Testis (tissue), 2 donors: ENCODE measurements at regions not wholly inside any gene's neighbourhood (a gene's known extent, or its start where the extent isn't known, plus 50 kb on each side); places are given as distances from the start of the nearest gene placed in this dataset.

Experiments
- DNase-seq: peaks from one replicate; pipeline ENCODE4 v3.0.0-alpha.2; 2019
- H3K27ac ChIP-seq, 2 donors: fragments of 200-600 bp; sonication (generic); one replicate each; pipeline ENCODE4 v1.5.1; 2019
- H3K27me3 ChIP-seq: fragments of 200-600 bp; sonication (generic); one replicate; pipeline ENCODE4 v1.5.1; 2019
- H3K36me3 ChIP-seq: fragments of 200-600 bp; sonication (generic); one replicate; pipeline ENCODE4 v1.5.1; 2017; ENCODE audit warnings: low read depth; ENCODE audit errors: missing control alignments
- H3K4me1 ChIP-seq: fragments of 200-600 bp; sonication (generic); one replicate; pipeline ENCODE4 v1.5.1; 2019
- H3K4me3 ChIP-seq, 2 donors: fragments of 200-600 bp; sonication (generic); one replicate each; pipeline ENCODE4 v1.5.1; 2017 to 2019
- H3K9me3 ChIP-seq: fragments of 200-600 bp; sonication (generic); one replicate; pipeline ENCODE4 v1.5.1; 2017
- POLR2A ChIP-seq: fragments of 450-650 bp; IDR thresholded peaks from one replicate; pipeline ENCODE4 v1.6.1; 2017; ENCODE audit warnings: antibody characterized with exemption, mild to moderate bottlenecking, moderate library complexity
- WGBS, 2 donors: methylation state at CpG; one replicate each; pipeline ENCODE4 v1.1.5; 2018; 5-methylcytosine and 5-hydroxymethylcytosine counted together
- intact Hi-C: fragments of 100-400 bp; cut with DNase I; formaldehyde crosslinking; loops from one replicate; pipeline ENCODE4 v1.15.1; 2023; ENCODE audit warnings: low total_unique reads
- TF ChIP-seq, protein P1 (sequence below), 3 experiments: fragments of 450-650 bp in 2 of 3; fragments of 200-600 bp in 1 of 3; sonication (generic) in 1 of 3; IDR thresholded peaks; one replicate each; pipeline ENCODE4 v1.5.1; 2016 to 2019; ENCODE audit warnings: antibody characterized with exemption in 3 of 3, mild to moderate bottlenecking in 2 of 3, moderate library complexity in 1 of 3

DNA sequence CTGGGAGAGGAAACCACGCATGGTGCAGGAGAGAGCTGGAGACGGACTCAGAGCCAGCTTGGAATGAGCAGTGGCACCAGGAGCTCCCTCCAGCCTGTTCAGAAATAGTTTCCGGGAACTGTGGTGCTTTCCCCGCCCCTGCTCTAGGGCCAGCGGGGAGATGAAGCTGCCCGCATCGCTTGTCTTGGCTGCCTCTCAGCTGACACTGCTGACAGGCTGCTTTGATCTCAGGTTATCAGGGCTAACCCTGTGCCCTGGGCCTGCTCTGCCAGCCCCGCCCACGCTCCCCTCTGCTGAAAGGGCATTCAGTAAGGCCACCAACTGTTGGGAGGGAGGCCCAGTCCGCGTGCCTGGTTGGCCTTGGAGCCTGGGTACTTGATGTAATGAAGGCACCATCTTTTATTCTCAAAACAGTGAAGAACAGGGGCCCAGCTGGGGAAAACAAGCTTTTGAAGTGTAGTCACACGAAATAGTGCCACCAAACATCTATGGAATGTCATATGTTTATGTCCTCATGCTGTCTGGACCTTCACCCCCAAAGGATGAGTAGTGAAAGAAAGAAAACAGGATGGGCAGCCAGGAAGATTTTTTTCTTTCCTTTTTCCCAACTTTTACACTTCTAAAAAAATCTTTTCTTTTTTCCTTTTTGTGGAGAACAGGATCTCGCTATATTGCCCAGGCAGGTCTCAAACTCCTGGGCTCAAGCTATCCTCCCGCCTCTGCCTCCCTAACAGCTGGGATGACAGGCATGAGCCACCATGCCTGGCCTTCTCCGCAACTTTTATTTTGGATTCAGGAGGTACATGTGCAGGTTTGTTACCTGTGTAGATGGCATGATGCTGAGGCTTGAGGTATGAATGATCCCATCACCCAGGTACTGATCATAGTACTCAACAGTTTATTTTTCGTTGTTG, 115.9 kb upstream of the TBX3 start:
- no peak for TF ChIP-seq POLR2A
- TF ChIP-seq, protein P1, sequence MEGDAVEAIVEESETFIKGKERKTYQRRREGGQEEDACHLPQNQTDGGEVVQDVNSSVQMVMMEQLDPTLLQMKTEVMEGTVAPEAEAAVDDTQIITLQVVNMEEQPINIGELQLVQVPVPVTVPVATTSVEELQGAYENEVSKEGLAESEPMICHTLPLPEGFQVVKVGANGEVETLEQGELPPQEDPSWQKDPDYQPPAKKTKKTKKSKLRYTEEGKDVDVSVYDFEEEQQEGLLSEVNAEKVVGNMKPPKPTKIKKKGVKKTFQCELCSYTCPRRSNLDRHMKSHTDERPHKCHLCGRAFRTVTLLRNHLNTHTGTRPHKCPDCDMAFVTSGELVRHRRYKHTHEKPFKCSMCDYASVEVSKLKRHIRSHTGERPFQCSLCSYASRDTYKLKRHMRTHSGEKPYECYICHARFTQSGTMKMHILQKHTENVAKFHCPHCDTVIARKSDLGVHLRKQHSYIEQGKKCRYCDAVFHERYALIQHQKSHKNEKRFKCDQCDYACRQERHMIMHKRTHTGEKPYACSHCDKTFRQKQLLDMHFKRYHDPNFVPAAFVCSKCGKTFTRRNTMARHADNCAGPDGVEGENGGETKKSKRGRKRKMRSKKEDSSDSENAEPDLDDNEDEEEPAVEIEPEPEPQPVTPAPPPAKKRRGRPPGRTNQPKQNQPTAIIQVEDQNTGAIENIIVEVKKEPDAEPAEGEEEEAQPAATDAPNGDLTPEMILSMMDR (IDR thresholded peaks at IDR 0.05) = no peak
- H3K9me3 ChIP-seq = no peaks in the 10 kb centered on the region
- H3K4me3 ChIP-seq = no peak overlapping the region
- no peaks in the 10 kb centered on the region for H3K4me1 ChIP-seq
- 50 to 51% methylated on average over 13 to 16 of the region's 16 CpGs for WGBS, 2 donors
- intact Hi-C loops = no loop called here
- H3K36me3 ChIP-seq = no peaks in the 10 kb centered on the region
- no peaks in the 10 kb centered on the region for H3K27me3 ChIP-seq
- peak; percentile 90 for DNase-seq
- no peak overlapping the region for H3K27ac ChIP-seq

DNA sequence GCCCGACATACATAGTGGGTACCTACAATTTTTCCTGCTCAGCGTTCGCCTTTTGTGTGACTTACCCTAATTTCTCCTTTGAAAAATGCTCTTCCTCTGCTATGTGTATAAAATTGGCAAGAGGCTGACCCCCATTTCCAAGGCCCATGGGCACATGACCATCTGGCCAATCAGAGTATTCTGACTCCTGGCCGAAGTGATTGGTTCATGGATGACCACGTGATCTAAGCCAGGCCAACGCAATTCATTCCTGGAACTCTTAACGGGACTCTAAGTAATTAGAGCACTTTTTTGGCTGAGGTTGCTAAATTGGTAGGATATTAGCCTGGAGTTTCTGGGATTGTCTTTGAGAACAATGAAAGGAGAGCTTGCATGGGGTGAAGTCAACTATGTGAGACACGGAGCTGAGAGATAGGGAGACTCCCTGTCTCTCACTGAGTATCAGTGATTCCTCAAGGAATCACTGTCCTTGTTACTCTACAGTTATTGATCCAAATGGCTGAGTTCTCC, 110.1 kb upstream of the TBX3 start:
- no peaks in the 10 kb centered on the region for H3K9me3 ChIP-seq
- peak overlapping the region in 1 of 2 donors; percentile 20 for H3K4me3 ChIP-seq
- TF ChIP-seq, protein P1 (IDR thresholded peaks at IDR 0.05) = no peak
- no peak for TF ChIP-seq POLR2A
- peak; percentile 52 for DNase-seq
- H3K27ac ChIP-seq = no peak overlapping the region
- H3K4me1 ChIP-seq = no peaks in the 10 kb centered on the region
- intact Hi-C loops = no loop called here
- WGBS, 2 donors = 61 to 67% methylated on average over 8 of the region's 8 CpGs
- no peaks in the 10 kb centered on the region for H3K27me3 ChIP-seq
- no peaks in the 10 kb centered on the region for H3K36me3 ChIP-seq

DNA sequence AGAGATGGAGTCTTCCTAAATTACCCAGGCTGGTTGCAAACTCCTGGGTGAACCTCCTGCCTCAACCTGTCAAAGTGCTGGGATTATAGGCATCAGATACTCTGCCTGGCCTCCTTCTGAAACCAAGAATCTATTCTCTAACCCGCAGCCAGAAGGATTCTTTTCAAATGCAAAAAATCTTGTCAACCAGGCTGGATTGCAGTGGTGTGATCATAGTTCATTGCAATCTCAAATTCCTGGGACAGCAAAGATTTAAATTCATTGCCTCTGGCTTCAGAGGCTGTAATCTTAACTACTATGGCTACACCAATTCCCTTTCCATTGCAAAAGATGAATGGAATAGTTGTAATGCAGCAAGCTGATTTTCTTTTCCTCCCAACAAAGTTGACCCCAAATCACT, 106.3 kb upstream of the TBX3 start:
- 90 to 96% methylated on average over 1 of the region's 1 CpG for WGBS, 2 donors
- DNase-seq = no peak
- intact Hi-C loops = no loop called here

DNA sequence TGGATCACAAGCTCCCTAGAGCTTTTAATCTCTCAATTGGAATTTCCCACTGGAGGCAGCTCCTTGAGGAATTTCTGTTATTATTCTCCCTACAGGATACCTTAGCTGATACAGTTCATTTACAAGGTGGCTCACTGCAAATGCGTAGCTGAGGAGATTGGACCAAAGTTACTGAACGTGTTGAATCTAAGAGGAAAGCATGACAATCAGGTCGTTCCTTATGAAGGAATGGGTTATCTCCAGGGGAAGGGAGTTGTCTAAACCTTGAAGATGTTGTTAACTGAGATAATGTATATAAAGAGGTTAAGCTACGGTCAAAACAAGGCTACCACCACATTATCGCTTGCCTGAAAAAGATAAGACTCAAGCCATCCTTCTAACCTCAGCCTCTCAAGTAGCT, 105.8 kb upstream of the TBX3 start:
- Histone ChIP-seq H3K27me3 (no peaks in the 10 kb centered on the region), H3K36me3 (no peaks in the 10 kb centered on the region), H3K4me1 (no peaks in the 10 kb centered on the region), H3K9me3 (no peaks in the 10 kb centered on the region), H3K4me3 (no peak overlapping the region), H3K27ac (no peak overlapping the region)
- TF ChIP-seq POLR2A = no peak
- TF ChIP-seq, protein P1 (IDR thresholded peaks at IDR 0.05) = no peak
- WGBS, 2 donors = 62 to 80% methylated on average over 5 of the region's 5 CpGs
- intact Hi-C loops = no loop called here
- DNase-seq = no peak

More for the DNA sequence above, 106.3 kb upstream of the TBX3 start:
- TF ChIP-seq POLR2A = no peak
- TF ChIP-seq, protein P1 (IDR thresholded peaks at IDR 0.05) = no peak
- Histone ChIP-seq H3K9me3 (no peaks in the 10 kb centered on the region), H3K27ac (no peak overlapping the region), H3K4me1 (no peaks in the 10 kb centered on the region), H3K27me3 (no peaks in the 10 kb centered on the region), H3K4me3 (no peak overlapping the region), H3K36me3 (no peaks in the 10 kb centered on the region)
